COLO829 (cell line): ENCODE measurements at regions not wholly inside any gene's neighbourhood (a gene's known extent, or its start where the extent isn't known, plus 50 kb on each side); places are given as distances from the start of the nearest gene placed in this dataset.

Source experiments
- DNase-seq: peaks from one replicate; pipeline ENCODE4 v3.0.0; 2012; ENCODE audit warnings: low spot score

GRCh38 chr12:4223273-4223845 is 50.2 kb upstream of the CCND2 start:
- DNase-seq, result no peak

- DNase-seq, result no peak
These were observed 52.3 kb upstream of the CCND2 start for GRCh38 chr12:4221258-4221620.

- no peak for DNase-seq
These were observed 52.9 kb upstream of the CCND2 start for GRCh38 chr12:4220536-4221257.

DNA sequence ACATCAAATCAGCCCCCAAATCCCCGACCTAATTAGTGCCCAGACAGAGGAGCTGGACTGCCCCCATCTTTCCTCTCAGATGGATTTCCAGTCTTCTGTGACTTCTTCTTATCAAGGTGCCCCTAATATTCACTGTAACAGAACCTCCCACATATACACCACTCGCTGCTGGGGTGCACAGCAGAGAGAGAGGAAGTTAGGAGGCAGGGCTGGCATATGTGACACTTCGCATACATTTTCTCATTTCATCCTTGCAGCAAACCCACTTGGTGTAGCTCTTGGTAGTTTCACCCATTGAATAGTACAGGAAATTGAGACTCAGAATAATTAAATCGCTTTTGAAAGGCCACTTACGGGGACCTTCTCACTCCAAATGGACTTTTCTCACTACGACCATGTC is 56.5 kb upstream of the CCND2 start:
- DNase-seq, result no peak

DNA sequence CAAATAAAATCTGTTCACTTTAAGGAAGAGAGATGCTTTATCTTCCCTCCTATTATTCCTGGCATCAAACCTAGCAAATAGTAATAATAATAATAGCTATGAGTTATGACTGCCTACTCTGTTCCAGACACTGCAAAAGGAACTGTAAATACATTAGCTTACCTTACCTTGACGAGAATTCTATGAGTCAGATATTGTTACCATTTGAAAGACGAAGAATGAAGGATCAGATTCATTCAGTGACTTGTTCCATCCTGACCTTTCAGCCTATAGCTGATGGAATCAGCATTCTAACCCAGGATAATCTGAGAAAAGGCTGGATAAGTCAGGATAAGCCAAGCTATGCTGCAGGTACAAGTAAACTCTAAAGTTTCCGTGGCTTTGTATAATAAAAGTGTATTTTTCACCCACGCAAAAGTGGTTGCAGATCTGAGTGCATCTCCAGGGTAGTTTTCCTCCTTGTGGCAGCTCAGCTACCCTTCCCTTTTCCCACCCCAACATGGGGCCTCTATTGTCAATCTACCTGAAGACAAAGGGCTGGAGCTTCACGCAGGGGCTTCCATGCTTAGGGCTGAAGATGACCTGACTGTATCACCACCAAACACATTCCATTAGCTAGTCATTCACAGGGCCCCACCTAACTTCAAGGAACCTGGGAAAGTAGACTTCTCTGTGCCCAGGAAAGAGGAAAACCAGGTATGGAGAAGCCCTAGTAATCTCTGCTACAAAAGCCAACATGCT is 57.2 kb upstream of the CCND2 start:
- no peak for DNase-seq

- DNase-seq, result no peak
These were observed 58.1 kb upstream of the CCND2 start for GRCh38 chr12:4215229-4216186.

DNA sequence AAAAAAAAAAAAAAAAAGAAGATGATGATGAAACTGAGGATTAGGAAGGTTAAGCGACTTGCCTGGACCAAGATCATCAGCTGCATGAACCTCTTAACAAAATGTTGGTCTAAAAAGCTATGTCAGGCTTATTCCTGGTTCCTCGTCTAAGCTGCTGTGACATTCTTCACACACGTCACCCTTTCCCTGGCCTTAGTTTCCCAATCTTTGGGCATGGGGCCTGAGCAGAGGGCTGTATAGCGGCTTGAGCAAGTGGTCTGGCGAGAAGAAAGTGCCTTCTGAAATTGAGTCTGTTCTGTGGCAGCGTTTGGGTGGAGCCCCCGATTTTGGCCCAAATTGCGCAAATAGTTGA is 58.7 kb upstream of the CCND2 start:
- DNase-seq, result no peak

GRCh38 chr12:4213471-4213870 is 60.1 kb upstream of the CCND2 start:
- no peak for DNase-seq

DNA sequence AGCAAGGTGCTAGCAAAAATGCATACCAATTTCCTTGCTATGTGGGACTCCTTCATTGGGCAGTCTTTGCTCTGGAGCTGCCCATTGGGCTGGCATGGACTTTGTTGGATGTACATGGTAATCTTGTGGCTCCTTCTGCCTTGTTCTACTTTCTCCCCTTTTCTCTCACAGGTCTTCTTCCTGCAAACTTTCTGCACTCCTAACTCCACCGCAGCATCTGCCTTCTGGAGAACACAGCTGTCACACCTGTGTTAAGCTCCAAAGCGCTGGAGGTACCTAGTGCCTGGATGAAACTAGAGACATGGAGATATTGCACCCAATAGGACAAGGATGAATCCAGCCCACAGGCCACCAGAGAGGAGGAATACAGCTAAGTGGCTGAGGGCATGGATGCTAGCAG is 60.7 kb upstream of the CCND2 start:
- no peak for DNase-seq

DNA sequence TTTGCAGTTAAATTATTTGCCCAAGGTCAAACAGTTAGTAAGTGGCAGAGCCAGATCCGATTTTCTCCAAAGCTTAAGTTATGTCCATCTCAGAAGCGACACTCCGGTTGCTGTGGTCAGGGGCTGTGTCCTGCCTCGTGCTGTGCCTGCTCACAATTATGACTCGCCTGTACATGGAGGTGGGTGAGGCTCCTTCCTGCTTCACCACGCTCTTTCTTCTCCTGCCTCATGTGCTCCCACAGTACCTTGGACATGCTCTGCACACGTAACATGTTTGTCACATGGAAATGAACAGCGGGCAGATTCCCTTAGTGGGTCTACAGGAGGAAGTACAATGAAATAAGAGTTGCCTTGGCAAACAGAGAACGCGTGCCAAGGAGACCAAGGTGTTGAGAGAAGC is 62.2 kb upstream of the CCND2 start:
- DNase-seq, result no peak

GRCh38 chr12:4210183-4210582 is 63.4 kb upstream of the CCND2 start:
- no peak for DNase-seq

GRCh38 chr12:4206470-4206869 is 67.1 kb upstream of the CCND2 start:
- DNase-seq, result no peak

- no peak for DNase-seq
These were observed 69.7 kb upstream of the CCND2 start for GRCh38 chr12:4203772-4204376.

DNA sequence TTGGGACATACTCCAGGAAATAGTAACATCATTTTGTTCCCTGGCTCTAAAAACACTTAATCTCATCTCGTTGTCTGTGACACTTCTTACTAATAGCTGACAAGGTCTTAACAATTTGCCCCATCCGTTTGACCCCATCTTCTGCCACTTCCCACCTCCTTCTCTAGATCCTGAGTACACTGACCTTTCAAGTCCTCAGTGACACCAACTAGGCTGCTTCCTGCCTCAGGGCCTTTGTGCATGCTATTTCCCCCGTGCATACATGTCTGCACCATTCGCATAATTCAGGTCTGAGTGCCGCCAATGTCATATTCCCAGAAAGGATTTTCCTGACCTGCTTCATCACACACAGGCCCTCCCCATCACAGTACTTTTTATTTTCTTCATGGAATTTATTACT is 70.6 kb upstream of the CCND2 start:
- no peak for DNase-seq

DNA sequence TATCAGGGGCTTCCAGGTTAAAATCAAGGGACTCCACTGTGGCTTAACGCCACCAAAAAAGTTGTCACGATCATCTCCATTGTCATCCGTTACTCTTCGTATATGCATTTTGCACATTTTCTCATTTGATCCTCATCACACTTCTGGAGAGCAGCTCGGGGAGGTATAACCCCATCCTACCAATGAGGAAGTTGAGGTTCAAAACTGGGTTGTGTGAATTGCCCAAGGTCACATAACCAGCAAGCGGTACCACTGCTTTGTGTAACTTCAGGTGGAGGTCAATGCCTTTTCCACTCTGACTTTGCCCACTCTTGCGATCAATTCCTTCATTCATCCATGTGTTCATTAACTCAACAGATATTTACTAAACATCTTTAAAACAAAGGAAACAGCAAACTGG is 71.1 kb upstream of the CCND2 start:
- no peak for DNase-seq

DNA sequence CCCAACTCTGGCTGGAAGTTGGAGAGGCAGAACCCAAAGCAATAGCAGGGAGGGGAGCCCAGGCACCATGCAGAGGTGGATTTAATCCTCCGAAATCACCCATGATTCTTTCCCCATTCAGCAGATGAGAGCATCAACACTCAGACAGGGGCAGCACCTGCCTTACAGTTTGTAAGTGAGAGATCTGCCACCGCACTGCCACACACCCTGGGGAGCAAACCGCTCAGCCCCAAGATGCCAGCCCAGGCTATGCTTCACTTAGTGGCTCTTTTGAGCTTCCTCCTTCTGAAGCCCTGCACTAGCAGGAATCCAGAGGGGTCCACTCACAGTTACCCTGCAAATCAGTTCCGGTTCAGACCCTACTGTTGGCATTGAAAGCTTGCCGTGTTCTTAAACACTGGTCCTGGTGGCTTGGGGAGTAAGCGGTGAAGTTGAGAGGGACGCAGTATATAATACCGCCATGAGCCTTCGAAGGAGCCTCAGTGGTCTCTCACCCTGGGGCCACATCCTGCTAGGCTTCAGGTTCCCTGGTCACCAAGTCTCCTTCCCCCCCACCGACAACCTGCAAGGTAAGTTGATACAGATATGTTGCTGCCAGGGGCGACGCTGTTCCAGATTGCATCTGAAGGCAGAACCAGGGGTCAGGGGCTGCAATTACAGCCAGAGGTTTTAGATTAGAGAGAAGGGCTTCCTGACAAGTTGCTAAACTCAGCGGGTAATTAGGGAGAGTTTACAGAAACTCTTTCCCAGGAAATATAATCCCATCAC is 72.0 kb upstream of the CCND2 start:
- DNase-seq, result no peak

GRCh38 chr12:4197922-4198763 is 75.4 kb upstream of the CCND2 start:
- DNase-seq, result no peak

DNA sequence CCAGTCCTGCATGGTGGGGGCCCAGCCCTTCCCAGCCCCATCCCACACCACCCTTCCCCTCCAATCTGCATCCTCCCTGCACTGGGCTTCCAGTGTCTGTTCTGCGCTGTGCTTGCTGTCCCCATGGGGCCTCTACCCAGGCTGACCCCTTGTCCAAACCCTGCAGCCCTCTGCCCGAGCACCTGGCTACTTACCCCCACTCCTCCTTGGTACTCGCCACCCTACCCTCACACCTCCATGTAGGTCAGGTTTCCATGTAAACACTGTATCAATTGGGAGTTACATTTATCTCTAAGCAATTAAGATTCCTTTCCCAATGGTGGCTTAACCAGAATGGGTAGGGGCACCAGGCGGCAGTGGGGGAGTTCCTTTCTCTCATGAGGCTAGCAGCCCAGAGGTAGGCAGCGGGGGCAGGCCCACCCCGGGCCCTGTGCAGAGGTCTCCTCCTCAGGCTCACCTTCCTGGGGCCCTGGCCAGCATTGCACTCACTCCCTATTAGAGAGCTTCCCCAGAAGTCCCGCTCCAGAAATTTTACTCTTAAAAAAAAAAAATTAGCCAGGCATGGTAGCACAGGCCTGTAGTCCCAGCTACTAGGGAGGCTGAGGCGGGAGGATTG is 76.6 kb upstream of the CCND2 start:
- DNase-seq, result no peak

DNA sequence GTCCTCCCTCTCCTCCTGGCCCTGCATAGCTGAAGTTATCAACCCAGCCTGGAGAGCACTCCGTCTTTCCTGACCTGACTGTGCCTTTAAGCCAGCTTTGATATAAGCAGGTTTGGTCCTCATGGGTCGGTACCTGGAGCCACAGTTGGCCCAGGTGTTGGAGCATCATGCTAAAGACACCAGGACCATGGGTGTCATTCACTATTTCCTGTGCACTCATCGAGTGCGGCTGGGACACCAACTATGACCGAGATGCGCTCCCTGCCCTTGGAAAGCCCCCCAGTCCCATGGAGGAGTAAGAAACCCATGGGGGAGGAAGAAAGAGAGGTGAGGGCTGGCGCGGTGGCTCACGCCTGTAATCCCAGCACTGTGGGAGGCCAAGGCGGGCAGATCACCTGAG is 78.9 kb upstream of the CCND2 start:
- no peak for DNase-seq

DNA sequence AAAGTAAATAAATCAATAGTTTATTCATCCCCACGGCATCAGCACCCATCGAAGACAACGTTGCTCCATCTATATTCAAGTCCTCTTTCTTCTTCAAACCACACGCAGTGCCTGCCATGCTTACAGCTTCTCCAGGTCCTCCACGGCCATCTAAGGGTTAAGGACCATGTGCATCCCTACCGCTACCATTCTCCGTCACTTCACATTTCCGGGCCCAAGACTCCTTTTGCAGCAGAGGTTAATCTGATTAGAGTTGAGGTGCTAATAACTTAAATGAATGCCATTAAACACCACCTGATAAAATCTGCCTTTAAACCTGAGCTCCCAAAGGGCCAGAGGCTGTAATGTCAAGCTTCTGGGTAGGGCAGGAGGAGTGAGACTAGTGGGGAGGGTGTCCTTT is 79.7 kb upstream of the CCND2 start:
- no peak for DNase-seq
